ENCODE measurements at regions not wholly inside any gene's neighbourhood (a gene's known extent, or its start where the extent isn't known, plus 50 kb on each side); places are given as distances from the start of the nearest gene placed in this dataset.
"Not testable (repeated sequence)": the region's sequence is repeated elsewhere in the genome, so short reads cannot be mapped to it uniquely, and the experiment has no call there.

DNA sequence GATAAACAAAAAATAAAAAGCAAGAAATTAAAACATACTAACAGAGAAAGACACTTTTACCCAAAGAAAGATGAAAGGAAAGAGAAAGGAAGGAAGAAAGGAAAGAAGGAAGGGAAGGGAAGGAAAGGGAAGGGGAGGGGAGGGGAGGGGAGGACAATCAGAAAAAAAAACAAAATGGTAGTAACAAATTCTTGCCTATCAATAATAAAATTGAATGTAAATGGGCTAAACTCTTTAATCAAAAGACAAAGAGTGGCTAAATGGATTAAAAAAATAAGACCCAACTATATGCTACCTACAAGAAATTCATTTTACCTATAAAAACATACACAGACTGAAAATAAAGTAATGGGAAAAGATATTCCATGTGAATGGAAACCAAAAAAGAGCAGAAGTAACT, 372.9 kb upstream of the NFIA start:
- no peak for DNase-seq

DNA sequence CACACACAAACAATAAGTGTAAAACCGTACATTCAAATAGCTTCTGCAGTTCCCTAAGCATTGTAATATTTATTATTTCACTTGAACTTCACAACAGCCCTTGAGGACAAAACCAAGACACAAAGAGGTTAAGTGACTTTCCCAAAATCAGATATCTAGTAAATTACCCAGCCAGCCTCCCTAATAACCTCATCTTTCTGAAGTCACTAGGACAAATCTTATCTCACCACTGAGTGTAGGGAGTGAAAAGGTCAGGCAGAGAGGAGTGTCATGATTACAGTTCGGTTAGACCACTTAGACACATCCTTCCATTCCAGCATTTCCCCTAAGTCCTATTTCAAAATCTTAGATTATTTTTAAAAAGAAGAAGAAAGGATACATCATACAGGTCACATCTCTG, 377.3 kb upstream of the NFIA start:
- DNase-seq = no peak

DNA sequence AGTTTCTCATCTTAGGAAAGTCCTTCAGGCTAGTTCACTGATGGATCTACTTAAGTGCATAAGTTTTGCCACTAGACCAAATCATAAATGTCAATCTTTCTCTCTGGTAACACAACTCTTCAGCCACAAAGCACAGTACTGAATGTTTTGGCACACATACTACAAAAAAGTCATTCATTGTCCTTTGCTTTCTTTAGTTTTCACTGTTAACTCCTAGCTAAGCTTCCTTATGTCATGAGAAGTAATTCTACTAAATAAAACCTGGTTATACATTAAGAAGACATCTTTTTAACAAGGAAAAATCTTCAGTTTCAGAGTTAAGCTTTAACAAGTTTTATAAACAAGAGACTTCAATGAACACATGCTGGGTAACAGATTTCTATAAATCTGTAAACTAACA, 379.2 kb upstream of the NFIA start:
- no peak for DNase-seq

DNA sequence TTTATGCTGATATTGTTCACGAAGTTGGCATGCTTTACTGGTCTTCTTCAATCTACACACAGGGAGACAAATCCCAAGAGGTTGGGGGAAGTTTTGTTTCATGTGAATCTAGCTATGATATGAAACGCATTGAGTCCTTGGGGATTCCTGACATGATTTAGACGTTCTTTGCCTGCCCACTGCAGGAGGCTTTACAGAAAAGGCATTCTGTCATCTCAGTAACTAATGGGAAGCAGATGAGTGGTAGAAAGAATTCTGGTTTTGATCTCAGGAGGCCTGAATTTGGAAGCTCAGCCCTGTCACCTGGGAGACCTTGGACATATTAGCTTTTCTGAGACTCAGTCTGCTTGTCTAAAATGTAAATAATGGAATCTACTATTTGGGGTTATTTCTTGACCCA, 383.0 kb upstream of the NFIA start:
- DNase-seq = no peak

DNA sequence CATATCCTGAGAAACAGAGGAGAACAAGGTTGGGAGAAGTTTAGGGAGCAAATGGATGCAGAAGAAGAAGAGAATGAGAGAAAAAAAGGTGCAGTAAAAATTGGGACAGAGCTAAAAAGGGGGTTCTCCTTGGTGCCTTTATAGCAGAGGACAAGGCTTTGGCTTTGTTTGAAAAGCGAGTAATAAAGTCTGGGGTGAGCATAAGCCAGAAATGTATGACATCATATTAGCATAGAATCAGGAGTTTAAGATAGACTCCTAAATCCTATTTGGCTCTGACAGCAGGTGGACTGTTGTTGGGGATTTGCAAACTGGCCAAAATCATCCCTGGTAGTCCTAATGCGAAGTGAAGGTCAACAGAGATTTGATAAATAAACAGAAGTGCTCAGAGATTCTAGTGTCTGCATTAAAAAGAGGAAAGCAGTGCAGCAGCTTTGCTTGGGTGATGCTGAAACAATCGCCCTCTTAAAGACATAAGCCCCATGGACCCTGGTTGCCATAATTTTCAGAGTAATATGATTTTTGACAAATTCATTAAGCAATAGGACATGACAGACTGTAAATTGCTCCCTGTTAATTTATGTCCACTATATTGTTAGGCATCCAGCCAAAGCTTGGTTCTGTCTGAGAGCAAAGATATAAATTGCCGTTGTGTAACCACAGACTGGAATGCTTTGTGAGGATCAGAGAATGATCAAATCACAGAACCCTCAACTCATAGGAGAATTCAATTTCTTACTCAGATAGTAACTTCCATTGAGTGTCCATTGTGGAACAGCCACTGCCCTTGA, 385.0 kb upstream of the NFIA start:
- DNase-seq = no peak

DNA sequence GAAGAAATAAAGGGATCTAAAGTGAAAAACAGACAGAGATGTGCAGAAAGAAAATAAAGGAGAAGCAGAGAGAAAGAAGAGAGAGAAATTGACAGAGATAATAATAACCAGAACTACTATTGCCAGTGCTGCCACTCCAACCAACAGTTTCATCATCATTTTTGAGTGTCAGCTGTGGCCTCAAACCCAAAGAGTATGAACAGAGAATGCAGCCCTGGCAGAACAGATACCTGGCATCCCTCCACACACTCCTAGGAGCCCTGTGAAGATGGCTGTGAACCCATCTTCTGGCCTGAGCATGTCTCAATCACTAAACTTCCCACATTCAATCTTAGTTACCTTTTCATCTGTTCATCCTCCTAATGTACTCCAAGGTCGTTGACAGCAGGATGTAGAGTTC, 385.8 kb upstream of the NFIA start:
- no peak for DNase-seq

DNA sequence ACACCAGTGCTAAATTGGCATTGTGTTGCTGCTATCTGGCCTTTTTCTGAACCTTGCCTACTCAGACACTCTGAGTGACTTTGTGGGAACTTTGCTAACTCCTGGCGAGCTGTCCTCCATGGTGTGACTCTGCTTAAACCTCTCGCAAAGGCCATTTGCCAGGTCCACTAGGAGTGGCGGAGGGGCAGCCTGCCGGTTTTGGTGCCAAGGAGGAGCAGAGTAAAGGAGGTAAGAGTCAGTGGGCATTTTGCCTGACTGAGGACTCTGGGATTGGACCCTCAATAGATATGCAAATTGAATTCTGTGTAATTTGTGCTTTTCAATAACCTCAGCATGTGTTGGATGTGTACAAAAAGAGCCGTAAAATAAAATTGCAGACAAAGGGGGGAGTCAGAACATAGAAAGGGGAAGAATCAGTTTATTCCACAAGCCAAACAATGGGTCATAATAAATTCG, 386.6 kb upstream of the NFIA start:
- no peak for DNase-seq

DNA sequence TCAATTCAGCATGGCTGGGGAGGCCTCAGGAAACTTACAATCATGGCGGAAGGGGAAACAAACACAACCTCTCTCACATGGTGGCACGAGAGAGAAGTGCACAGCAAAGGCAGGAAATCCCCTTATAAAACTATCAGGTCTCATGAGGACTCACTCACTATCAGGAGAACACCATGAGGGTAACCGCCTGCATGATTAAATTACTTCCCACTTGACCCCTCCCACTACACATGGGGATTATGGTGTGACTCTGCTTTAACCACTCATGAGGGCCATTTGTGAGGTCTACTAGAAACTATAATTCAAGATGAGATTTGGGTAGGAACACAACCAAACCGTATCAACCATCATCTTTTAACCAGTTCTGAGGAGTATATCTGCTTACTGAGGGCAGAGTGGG, 387.4 kb upstream of the NFIA start:
- no peak for DNase-seq

DNA sequence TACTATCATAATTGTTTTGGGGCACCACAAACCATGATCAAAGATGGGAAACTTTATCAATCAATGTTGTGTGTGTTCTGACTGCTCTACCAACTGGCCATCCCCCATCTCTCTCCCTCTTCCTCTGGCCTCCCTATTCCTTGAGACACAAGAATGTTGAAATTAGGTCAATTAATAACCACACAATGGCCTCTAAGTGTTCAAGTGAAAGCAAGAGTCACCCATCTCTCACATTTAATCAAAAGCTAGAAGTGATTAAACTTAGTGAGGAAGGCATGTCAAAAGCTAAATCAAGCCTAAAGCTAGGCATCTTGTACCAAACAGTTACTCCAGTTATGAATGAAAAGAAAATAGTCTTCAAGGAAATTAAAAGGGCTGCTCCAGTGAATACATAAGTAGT, 390.3 kb upstream of the NFIA start:
- no peak for DNase-seq

DNA sequence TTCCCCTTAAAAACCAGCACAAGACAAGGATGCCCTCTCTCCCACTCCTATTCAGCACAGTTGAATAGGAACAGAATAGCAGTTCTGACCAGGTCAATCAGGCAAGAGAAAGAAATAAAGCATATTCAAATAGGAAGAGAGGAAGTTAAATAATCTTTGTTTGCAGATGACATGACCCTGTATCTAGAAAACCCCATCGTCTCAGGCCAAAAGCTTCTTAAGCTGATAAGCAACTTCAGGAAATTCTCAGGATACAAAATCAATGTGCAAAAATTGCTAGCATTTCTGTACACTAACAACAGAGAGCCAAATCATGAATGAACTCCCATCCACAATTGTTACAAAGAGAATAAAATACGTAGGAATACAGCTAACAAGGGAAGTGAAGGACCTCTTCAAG, 394.1 kb upstream of the NFIA start:
- DNase-seq = not testable (repeated sequence)

DNA sequence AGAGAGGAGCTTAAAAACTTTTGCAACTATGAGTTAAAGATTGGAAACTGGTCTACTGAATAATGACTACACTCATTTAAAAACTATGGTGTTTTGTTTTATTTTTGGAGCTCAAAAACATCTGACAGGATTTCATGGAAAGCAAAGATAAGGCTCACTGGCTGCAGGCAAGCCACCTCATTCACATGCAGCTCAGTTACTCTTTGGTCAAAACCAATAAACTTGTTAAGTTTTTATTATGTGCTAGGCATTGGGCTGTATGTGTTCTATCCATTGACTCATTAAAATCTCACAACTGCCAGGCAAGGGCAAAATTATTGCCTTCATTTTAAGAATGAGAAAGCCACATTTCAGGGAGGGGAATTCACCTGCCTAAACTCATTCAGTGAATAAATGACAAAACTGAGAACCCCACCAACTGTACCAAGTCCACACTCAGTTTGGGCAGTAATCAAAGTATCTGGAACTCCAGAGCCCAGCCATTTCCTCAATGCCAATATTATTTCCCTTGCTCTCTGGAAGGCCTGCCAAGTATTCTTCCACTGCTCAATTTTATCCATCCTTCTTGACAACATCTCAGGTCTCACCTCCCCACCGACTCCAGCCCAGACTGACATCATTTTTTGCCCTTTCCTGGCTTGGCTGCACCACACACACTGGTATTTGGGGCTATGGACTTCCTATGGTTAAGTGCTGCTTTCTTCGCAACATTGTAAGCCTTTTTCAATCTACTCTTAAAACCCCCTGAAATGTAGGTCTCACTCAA, 401.1 kb upstream of the NFIA start:
- no peak for DNase-seq

DNA sequence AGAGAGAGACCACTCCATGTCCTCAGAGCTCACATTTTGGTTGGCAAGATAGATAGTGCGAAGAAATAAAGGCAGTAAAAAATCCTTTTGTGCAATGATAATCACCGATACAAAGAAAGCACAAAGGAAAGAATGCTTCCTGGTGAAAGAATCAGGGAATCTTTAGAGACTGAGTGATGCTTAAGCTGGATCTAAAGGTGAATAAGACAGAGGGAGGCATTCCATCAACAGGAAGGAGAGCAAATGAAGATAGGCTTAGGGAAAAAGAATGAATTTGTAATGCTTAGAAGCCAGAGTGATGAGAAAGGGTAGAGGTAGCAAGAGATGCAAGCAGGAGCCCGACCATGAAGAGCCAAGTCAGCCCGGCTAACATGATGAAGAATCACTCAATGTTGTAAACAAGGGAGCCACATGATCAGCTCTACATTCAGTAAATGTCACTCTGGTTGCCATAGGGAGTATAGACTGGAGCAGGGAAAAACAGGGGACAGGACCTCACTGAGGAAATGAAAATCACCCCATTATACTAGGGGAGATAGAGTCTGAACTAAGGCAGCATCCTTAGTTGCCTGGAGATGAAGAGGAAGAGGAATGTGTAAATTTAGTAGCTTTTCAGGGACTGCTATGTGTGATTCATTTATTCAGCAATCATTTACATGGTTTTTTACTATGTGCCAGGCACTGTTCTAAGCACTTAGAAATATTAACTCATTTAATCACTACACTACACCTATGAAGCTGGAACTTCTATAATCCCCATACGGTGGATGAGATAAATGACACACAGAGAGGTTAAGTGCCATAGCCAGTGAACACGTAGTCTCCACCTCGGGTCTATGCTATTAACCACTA, 402.6 kb upstream of the NFIA start:
- DNase-seq = no peak

DNA sequence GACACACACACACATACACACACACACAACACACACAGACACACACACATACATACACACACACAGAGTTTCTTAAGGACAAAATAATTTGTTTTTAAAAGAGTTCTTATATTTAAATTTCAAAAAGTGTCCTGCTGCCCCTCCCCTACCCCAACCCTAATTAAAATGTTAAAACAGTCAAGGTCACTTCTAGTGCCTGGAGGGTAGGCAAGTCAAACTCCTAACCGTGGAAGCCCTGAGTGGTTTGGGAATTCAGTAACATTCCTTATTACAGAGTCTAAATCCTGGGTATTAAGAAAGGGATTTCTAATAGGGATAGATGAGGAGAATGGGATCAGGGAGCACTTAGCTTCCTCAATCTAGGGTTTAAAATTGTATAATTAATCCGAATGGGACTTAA, 403.6 kb upstream of the NFIA start:
- no peak for DNase-seq

DNA sequence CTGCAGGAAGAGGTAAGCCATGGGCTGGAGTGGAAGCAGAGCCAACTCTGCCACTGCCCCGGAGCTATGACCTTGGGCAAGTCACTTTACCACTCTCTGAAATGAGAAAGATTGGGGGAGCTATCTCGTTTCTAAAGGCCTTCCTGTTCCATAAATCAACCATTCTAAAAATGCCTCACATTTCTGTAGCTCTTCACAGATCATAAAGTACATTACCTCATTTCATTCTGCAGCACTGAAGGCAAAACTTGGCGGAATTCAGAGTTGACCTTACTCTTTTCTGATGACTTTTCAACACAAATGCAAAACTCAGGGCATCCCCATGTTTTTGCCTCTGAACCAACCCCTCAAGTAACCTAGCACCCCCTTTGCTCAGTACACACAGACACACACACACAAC, 404.0 kb upstream of the NFIA start:
- no peak for DNase-seq

DNA sequence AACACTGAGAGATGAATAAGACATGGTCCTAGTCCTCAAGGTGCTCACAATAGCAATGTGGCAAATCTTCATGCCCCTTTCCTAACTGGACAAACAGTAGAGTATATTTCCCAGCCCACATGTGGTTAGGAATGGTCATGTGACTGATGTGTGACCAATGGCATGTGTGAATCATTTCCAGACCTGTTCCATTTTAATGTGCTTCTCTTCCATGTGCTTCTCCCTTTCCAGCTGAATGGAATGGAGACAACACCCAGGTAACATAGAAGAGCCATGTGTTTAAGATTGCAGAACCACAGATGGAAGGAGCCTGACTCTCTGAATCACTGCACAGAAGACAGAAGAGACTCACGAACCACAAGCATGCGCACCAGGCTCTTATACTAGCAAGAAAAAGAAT, 409.9 kb upstream of the NFIA start:
- DNase-seq = no peak

DNA sequence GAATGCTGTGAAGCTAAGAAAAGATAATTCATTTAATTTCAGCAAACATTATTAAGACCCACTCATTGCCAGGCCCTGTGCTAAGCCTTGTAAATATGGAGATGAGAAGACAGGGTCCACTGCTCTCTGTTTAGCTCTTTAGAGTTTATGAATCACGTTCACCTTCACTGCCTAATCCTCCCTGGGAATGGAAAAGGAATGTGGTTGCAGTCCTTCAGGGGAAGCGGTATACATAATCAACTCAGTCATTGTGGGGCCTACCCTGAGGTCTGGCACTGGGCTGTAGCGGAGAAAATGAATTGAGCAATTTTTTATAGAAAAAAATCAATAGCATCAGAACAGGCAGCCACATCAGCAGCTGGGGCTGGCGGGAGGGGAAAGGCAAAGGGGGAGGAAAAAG, 412.1 kb upstream of the NFIA start:
- no peak for DNase-seq

DNA sequence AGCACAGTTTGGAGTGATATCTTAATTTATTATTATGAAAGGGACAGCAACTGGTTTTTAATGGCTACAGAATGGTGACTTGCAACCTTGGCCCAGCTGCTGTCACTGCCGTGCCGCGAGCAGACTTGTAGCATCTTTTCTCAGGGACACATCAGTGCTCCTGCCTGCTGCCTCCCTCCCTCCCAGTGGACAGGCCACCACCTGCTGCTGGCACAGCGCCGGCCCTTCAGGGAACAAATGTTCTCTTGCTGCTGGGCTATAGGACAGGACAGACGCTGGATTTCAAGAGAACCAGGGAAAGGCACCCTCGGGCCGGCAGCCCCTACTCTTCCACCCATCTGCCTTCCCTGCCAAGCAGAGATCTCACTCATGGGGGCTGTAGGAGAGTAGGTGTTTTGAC, 413.8 kb upstream of the NFIA start:
- no peak for DNase-seq

DNA sequence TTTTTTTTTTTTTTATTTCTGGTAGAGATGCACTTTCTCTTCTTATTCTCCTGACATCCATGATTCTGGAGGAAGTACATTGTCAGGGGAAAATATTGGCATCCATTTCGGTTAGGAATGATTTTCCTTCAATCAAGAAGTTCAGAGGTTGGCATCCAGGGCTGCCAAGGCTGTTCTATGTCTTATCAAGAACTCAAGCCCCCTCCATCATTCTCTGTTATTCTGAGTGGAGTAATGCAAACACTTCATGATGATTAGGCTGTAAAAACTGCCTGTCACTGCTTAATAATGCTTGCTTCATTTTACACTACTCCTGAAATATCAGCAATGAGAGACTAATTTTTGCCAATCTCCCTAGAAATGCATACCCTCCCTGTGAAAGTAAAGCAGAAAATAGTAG, 417.1 kb upstream of the NFIA start:
- DNase-seq = no peak

DNA sequence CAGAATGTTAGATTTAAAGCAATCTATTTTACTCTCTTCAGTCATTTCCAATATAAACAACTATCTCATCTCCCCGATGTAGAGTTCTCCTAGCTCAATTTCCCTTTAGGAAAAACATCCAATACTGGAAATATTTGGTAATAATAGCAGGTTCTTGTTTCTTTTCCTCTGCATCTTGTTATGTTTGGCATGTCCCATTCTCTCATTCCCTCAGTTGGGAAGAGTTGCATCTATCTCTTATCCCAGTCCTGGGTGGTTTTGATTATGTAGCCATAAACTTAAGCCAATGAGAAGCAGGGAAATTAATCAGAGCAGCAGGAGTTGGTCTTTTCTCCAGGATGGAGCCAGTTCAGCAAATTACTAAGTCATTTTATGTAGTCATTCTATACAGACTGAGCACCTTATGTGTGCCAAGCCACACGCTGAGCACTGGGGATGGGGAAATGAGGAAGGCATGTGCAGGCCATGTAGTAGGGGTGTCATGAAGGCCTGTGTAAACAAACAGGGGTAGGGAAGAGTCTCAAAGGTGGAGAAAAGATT, 418.2 kb upstream of the NFIA start:
- DNase-seq = no peak

DNA sequence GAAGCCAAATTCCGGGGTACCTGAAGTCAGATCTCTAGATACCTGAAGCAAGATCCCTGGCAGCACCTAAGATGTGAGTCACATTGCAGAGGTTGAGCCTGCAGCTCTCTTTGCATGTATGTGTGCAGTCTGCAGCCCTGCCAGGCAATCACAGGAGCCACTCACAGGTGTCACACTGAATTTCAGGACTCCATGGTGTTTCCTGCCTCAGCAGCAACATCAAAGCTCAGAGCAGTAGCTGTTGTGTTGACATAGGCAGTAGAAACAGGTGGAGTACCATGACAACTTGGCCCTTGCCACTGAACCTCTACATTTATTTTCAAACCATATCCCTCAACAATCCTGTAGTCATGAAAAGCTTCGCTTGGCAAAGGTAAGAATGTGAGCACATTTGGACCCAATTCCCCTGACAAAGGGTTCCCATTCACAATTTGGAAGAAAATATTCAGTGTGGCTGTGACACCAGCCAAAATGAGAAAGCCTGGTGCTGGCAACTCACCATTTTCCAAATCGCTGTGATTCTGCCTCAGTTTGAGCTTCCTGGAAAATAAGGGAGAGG, 419.8 kb upstream of the NFIA start:
- DNase-seq = no peak

DNA sequence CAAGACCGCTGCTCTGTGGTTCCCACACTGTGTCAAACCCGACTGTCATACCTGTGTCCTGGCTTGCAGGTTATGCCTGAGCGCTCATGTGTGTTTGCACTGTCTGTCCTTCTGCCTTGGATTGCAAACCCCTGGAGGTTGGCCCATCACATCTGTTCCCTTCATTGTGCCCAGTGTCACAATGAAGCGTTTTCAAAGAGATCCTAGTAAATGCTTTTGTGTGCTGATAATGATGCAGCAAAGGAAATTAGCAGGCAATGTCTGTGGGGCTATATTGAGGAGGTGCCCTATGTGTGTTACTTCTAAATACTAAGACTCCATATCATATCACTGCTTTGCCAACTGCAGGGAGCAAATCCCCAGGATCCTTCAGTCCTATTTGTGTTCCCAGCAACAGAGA, 424.4 kb upstream of the NFIA start:
- DNase-seq = no peak

DNA sequence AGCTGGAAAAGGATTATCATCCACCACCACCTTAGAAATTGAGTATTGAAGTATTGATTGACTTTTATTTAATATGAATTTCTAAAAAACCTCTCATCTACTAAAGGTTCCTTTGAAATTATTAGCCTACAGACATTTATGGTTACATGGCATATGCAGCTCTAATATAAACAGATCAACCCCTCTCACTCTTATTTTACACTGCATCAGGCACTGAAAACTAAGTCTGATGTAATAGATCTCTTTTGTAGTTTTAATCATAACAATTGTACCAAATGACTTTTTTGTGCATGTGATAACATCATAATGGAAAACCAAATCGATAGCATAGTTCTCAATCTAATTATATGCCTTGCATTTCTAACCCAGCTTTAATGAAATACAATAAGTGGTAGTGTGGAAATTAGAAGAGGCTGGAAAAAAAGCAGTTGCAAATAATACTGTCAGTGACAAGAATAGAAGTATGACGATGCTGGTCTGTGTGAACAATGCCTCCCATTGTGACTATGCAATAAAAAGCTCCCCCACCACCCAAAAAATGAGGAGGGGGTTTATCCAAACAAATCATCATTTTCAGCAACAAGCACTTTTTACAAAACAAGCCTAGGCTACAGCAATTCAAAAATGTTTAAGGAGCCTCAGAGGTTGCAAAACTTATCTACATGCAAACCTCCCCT, 426.5 kb upstream of the NFIA start:
- DNase-seq = no peak

All from CD4-positive, alpha-beta T cell treated with Interleukin-17A for 4 hours (primary cell).